ENCODE measurements at regions not wholly inside any gene's neighbourhood (a gene's known extent, or its start where the extent isn't known, plus 50 kb on each side); places are given as distances from the start of the nearest gene placed in this dataset.

GRCh38 chr2:180927030-180927686, 53.2 kb upstream of the UBE2E3 start:
- TF ChIP-seq GATA2 (IDR thresholded peaks at IDR 0.05; ENCODE audit: low read depth, low read length) (no peak), GATA3 (IDR thresholded peaks at IDR 0.05; ENCODE audit: low read depth, low read length) (no peak)
